ENCODE measurements at regions not wholly inside any gene's neighbourhood (a gene's known extent, or its start where the extent isn't known, plus 50 kb on each side); places are given as distances from the start of the nearest gene placed in this dataset.
A peak's percentile ranks its signal among the peaks of the same experiment; 100 is the strongest.

DNA sequence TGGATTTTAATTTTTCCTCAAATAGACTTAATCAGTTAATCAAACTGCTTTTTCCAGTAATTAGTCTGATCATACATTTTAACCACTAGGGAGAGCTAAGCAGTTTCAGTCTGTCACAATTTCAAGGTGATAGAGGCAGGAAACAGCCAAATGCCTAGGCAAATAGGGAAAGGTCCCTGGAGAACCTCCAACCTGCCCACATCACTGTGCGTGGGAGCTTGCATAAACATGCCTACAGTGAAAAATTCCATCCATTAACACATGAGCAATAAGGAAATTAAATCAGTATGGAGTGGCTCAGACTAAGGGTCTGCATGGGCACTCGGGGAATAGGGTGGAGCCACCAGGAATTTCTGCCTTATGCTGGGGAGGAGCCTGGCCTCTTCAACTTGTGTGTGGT, 74.6 kb downstream of the AASDHPPT start:
- Histone ChIP-seq H3K79me2 (ENCODE audit: control insufficient read depth, insufficient read depth, low read length, unreplicated experiment) (no peaks in the 10 kb centered on the region), H3K27ac (ENCODE audit: low read depth, low read length) (no peak overlapping the region), H3K4me3 (ENCODE audit: low read depth, low read length) (no peak overlapping the region), H3K36me3 (ENCODE audit: insufficient read depth, low read length) (no peaks in the 10 kb centered on the region), H3K4me1 (ENCODE audit: control insufficient read depth, insufficient read depth, low read length, unreplicated experiment) (peaks cover 4% of the 10 kb centered on the region), H3K27me3 (ENCODE audit: insufficient read depth, low read length) (no peaks in the 10 kb centered on the region), H2AFZ (ENCODE audit: low read length, unreplicated experiment) (no peak overlapping the region)

DNA sequence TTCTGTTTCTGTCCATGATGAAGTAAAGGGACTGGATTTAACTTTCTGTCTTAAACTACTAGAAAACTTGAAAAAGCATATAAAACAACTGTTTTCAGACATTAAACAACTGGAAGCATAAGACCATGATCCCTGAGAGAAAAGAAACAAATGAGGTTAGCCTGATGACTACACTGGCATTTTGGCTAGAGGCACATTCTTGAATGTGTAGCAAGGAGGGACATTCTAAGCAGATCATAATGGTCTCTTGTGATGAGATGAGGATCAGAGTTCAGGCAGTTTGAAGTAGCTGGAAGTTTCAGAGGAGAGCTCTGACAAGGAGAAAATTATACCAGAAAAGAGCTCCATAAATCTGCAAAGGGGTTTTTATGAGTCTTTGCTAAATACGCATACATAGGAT, 75.4 kb downstream of the AASDHPPT start:
- Histone ChIP-seq H2AFZ (ENCODE audit: low read length, unreplicated experiment) (peak overlapping the region; percentile 17), H3K27me3 (ENCODE audit: insufficient read depth, low read length) (no peaks in the 10 kb centered on the region), H3K27ac (ENCODE audit: low read depth, low read length) (no peak overlapping the region), H3K79me2 (ENCODE audit: control insufficient read depth, insufficient read depth, low read length, unreplicated experiment) (no peaks in the 10 kb centered on the region), H3K36me3 (ENCODE audit: insufficient read depth, low read length) (no peaks in the 10 kb centered on the region), H3K4me3 (ENCODE audit: low read depth, low read length) (no peak overlapping the region), H3K4me1 (ENCODE audit: control insufficient read depth, insufficient read depth, low read length, unreplicated experiment) (peaks cover 4% of the 10 kb centered on the region)

DNA sequence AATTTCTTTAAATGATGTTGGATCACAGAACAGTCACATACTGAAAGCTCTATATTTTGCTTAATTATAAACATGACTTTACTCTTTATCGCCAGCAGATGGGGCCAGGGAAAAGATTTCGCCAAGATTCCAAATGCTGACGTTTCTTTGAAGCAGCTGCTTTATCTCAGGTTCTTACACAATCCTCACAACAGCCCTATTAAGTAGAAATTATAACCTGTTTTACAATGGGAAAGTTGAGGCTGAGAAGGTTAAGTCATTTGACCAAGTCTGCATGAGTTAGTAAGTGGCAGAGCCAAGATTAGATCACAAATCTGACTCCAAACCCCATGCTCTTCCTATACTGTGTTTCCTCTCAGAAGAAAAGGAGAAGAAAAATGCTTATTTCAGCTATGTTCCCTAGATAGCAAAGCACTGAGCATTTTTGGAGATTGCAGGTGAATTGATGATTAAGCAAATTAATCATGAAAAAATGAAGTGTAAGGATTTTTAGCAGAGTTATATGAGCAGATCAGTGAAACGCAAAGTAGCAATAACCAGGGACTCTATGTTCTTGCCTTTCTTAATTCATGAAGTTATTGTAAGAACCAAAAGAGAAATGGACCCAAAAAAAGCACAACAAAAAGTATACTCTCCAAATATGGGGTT, 79.0 kb downstream of the AASDHPPT start:
- Histone ChIP-seq H3K4me3 (ENCODE audit: low read depth, low read length) (no peak overlapping the region), H3K4me1 (ENCODE audit: control insufficient read depth, insufficient read depth, low read length, unreplicated experiment) (peaks cover 4% of the 10 kb centered on the region), H3K36me3 (ENCODE audit: insufficient read depth, low read length) (no peaks in the 10 kb centered on the region), H3K27ac (ENCODE audit: low read depth, low read length) (no peak overlapping the region), H3K79me2 (ENCODE audit: control insufficient read depth, insufficient read depth, low read length, unreplicated experiment) (no peaks in the 10 kb centered on the region), H2AFZ (ENCODE audit: low read length, unreplicated experiment) (no peak overlapping the region), H3K27me3 (ENCODE audit: insufficient read depth, low read length) (no peaks in the 10 kb centered on the region)

DNA sequence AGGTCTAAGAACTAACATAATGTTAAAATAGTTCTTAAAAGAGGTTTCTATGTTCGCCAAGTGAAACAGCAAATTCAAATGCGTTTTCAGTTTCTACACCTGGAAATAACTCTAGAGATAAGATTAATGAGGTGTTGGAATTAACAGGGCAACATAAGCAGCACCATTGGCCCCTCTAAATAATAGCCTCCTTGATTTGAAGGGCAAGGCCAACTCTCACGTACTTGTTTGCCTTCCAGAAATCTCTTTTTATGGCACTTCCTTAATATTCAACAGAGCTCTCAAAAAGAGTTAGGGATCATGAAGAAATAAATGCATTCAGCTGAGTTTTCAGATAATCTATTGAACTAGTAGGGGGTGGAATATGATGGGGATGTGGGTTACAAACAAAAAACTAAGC, 80.9 kb downstream of the AASDHPPT start:
- Histone ChIP-seq H3K36me3 (ENCODE audit: insufficient read depth, low read length) (no peaks in the 10 kb centered on the region), H3K4me3 (ENCODE audit: low read depth, low read length) (no peak overlapping the region), H3K27ac (ENCODE audit: low read depth, low read length) (no peak overlapping the region), H2AFZ (ENCODE audit: low read length, unreplicated experiment) (no peak overlapping the region), H3K4me1 (ENCODE audit: control insufficient read depth, insufficient read depth, low read length, unreplicated experiment) (no peaks in the 10 kb centered on the region), H3K27me3 (ENCODE audit: insufficient read depth, low read length) (no peaks in the 10 kb centered on the region), H3K79me2 (ENCODE audit: control insufficient read depth, insufficient read depth, low read length, unreplicated experiment) (no peaks in the 10 kb centered on the region)

DNA sequence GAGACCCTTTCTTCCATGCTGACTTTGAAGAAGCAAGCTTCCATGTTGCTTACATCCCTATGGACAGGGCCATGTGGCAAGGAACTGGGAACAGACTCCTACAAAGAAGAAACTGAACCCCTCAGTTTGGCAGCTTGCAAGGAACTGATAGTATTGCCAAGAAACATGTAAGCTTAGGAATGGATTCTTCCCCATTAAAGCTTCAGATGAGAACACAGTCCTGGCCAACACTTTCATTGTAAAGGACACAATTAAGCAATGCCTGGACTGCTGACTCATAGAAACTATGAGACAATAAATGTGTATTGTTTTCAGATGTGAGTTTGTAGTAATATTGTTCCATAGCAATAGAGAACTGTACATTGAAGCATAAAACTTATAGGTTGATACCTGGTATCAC, 82.4 kb downstream of the AASDHPPT start:
- Histone ChIP-seq H2AFZ (ENCODE audit: low read length, unreplicated experiment) (no peak overlapping the region), H3K27me3 (ENCODE audit: insufficient read depth, low read length) (no peaks in the 10 kb centered on the region), H3K36me3 (ENCODE audit: insufficient read depth, low read length) (no peaks in the 10 kb centered on the region), H3K27ac (ENCODE audit: low read depth, low read length) (no peak overlapping the region), H3K4me3 (ENCODE audit: low read depth, low read length) (no peak overlapping the region), H3K79me2 (ENCODE audit: control insufficient read depth, insufficient read depth, low read length, unreplicated experiment) (no peaks in the 10 kb centered on the region), H3K4me1 (ENCODE audit: control insufficient read depth, insufficient read depth, low read length, unreplicated experiment) (no peaks in the 10 kb centered on the region)

DNA sequence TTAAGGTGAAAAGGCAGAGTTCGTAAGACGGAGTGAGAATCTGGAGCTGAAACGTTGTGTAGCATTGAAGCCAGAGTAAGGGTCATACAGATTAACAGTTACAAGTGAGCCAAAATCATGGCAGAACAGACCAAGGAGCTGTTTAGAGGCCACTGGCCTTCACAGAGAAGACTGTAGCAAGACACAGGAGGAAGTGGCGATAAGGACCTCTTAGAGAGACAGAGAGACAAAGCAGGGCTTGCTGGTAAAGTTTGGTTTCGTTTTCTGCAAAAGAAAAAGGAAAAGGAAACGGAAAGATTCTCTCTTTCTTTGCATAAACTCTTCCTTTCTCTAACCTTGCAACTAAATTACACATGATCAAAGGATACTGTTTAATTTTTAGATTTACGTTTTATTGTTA, 83.0 kb downstream of the AASDHPPT start:
- H3K79me2 ChIP-seq (ENCODE audit: control insufficient read depth, insufficient read depth, low read length, unreplicated experiment), result no peaks in the 10 kb centered on the region
- H3K4me3 ChIP-seq (ENCODE audit: low read depth, low read length), result peak overlapping the region; percentile 17; the same call in 1 of the 2 replicates
- H3K36me3 ChIP-seq (ENCODE audit: insufficient read depth, low read length), result no peaks in the 10 kb centered on the region
- H3K27ac ChIP-seq (ENCODE audit: low read depth, low read length), result no peak overlapping the region
- no peaks in the 10 kb centered on the region for H3K4me1 ChIP-seq (ENCODE audit: control insufficient read depth, insufficient read depth, low read length, unreplicated experiment)
- H3K27me3 ChIP-seq (ENCODE audit: insufficient read depth, low read length), result no peaks in the 10 kb centered on the region
- H2AFZ ChIP-seq (ENCODE audit: low read length, unreplicated experiment), result no peak overlapping the region

DNA sequence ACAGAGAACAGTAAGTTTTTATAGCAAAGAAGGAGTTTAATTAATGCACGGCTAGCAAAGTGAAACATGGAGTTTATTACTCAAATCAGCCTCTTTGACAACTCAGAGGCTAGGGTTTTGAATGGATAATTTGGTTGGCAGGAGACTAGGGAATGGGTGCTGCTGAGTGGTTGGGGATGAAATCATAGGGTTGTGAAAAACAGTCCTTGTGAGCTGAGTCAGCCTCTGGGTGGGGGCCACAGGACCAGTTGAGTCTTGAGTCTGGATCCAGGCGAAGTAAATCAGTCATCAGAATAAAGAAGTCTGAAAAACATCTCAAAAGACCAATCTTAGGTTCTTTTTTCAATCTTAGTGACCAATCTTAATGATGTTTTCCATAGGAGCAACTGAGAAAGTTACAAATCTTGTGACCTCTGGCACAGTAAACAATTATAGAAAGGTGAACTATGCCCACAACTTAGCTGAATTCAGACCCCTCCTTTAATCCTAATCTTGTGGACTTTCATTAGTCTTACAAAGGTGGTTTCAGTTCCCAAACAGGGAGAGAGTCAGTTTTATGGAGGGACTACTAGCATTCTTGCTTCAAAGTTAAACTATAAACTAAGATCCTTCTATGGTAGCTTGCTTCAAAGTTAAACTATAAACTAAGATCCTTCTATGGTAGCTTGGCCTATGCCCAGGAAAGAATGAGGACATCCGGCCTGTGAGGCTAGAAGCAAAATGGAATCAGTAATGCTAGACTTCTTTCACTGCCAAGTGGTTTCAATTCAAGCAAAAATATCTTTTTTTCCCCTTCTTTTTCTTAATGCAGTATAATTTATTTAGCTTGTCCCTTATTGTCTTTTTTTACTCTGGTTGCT, 84.5 kb downstream of the AASDHPPT start:
- Histone ChIP-seq H3K79me2 (ENCODE audit: control insufficient read depth, insufficient read depth, low read length, unreplicated experiment) (no peaks in the 10 kb centered on the region), H3K27me3 (ENCODE audit: insufficient read depth, low read length) (no peaks in the 10 kb centered on the region), H3K36me3 (ENCODE audit: insufficient read depth, low read length) (no peaks in the 10 kb centered on the region), H3K4me3 (ENCODE audit: low read depth, low read length) (no peak overlapping the region), H3K4me1 (ENCODE audit: control insufficient read depth, insufficient read depth, low read length, unreplicated experiment) (no peaks in the 10 kb centered on the region), H3K27ac (ENCODE audit: low read depth, low read length) (no peak overlapping the region), H2AFZ (ENCODE audit: low read length, unreplicated experiment) (no peak overlapping the region)

DNA sequence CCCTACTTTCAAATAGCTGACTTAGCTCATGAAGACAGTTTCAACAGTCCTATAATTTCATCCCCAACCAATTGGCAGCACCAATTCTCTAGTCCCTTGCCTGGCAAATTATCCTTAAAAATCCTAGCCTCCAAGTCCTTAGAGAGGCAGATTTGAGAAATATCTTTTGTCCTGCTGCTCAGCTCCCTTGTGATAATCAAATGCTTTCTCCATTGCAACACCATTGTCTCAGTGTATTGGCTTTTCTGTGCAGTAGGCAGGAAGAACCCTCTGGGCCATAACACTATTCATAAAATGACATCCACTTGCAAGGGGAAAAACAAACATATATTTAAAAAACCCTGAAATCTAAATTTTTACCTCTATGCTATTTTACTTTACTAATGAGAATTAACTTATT, 89.6 kb downstream of the AASDHPPT start:
- H3K36me3 ChIP-seq (ENCODE audit: insufficient read depth, low read length), result no peaks in the 10 kb centered on the region

DNA sequence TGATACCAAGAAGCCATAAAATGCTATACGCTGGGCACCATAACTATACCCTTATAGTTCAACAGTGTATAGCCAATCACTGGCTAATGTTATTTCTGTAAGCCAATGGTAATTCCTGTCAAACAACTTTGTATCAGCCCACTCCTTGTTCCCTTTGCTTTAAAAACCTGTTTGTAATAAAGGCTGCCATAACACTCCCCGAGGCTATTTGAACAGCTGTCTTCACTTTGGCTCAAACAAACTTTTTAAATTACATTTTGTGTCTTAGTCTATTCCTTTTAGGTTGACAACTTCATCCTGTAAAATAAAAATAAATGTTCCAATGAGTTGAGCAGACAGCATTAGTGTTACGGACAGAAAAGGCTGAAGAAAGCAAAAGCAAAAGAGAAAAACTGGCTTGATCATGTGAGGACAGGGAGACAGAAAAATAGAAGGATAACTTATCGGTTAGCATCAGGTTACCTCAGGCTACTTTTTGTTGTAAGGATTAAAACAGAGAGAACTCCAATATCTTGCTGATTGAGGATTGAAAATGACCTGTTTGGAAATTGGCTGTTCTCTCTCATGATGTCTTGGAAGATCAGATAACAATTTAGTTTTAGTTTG, 95.0 kb downstream of the AASDHPPT start:
- H3K79me2 ChIP-seq (ENCODE audit: control insufficient read depth, insufficient read depth, low read length, unreplicated experiment), result no peaks in the 10 kb centered on the region
- no peak overlapping the region for H3K27ac ChIP-seq (ENCODE audit: low read depth, low read length)

More for the DNA sequence above, 89.6 kb downstream of the AASDHPPT start:
- Histone ChIP-seq H3K4me3 (ENCODE audit: low read depth, low read length) (no peak overlapping the region), H3K4me1 (ENCODE audit: control insufficient read depth, insufficient read depth, low read length, unreplicated experiment) (no peaks in the 10 kb centered on the region), H3K27ac (ENCODE audit: low read depth, low read length) (no peak overlapping the region), H2AFZ (ENCODE audit: low read length, unreplicated experiment) (no peak overlapping the region), H3K27me3 (ENCODE audit: insufficient read depth, low read length) (no peaks in the 10 kb centered on the region), H3K79me2 (ENCODE audit: control insufficient read depth, insufficient read depth, low read length, unreplicated experiment) (no peaks in the 10 kb centered on the region)

DNA sequence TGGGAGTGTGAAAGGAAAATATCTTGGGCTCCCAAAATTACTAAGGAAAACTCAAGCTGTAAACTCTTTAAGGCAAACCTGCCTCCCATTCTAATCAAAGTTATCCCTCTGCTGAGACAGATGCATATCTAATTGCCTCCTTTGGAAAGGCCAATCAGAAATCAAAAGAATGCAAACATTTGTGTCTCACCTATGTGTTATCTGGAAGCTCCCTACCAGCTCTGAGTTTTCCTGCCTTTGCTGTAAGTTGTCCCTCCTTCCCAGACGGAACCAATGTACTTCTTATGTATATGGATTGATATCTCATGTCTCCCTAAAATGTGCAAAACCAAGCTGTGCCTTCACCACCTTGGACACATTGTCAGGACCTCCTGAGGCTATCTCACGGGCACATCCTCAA, 95.8 kb downstream of the AASDHPPT start:
- Histone ChIP-seq H3K27ac (ENCODE audit: low read depth, low read length) (no peak overlapping the region), H3K79me2 (ENCODE audit: control insufficient read depth, insufficient read depth, low read length, unreplicated experiment) (no peaks in the 10 kb centered on the region), H3K4me1 (ENCODE audit: control insufficient read depth, insufficient read depth, low read length, unreplicated experiment) (no peaks in the 10 kb centered on the region), H3K27me3 (ENCODE audit: insufficient read depth, low read length) (no peaks in the 10 kb centered on the region), H2AFZ (ENCODE audit: low read length, unreplicated experiment) (peak overlapping the region; percentile 28), H3K36me3 (ENCODE audit: insufficient read depth, low read length) (no peaks in the 10 kb centered on the region), H3K4me3 (ENCODE audit: low read depth, low read length) (0 out of 2 replicates have a peak overlapping the region, but pooled peaks have one; percentile 57)

More for the DNA sequence above, 95.0 kb downstream of the AASDHPPT start:
- Histone ChIP-seq H3K4me3 (ENCODE audit: low read depth, low read length) (peak overlapping the region; percentile 57), H2AFZ (ENCODE audit: low read length, unreplicated experiment) (peak overlapping the region; percentile 28), H3K4me1 (ENCODE audit: control insufficient read depth, insufficient read depth, low read length, unreplicated experiment) (no peaks in the 10 kb centered on the region), H3K27me3 (ENCODE audit: insufficient read depth, low read length) (no peaks in the 10 kb centered on the region), H3K36me3 (ENCODE audit: insufficient read depth, low read length) (no peaks in the 10 kb centered on the region)
